HG02840 (cell line): ENCODE measurements at regions not wholly inside any gene's neighbourhood (a gene's known extent, or its start where the extent isn't known, plus 50 kb on each side); places are given as distances from the start of the nearest gene placed in this dataset.

Experiments
- ATAC-seq: cut with Tn5 transposase; IDR thresholded peaks from one replicate; pipeline ENCODE4 v1.9.1; 2021; ENCODE audit warnings: mild to moderate bottlenecking, moderate library complexity, moderate number of reproducible peaks; ENCODE audit not compliant: unreplicated experiment, low FRiP score

DNA sequence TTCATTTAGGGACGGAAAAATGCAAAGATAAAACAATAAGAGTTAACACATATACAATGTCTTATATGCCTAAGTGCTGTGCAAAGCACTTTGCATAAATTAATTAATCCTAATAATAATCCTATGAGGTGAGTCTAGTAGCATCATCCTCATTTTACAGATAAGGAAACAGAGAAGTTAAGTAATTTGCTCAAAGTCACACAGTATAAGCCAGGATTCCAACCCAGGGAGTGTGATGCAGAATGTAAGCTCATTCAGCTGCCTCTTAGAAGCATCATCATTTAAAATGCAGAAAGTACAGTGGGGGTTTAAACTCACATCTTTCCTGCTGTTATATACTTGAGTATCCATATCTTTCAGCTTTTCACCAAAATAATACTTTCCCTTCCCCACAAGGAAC is 203.7 kb downstream of the LARP7 start:
- ATAC-seq: no peak

DNA sequence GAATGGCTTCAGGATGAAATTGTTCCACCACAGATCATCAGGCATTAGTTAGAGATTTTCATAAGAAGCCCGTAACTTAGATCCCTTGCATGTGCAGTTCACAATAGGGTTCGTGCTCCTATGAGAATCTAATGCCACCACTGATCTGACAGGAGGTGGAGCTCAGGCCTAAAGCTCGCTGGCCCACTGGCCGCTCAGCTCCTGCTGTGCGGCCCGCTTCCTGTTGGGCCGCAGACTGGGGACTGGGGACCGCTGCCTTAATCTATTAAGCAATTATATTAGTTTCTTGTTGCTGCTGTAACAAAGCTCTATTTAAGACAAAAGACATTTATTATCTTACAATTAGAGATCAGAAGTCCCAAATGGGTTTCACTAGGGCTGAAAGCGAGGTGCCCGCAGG is 205.6 kb downstream of the LARP7 start:
- ATAC-seq: no peak

DNA sequence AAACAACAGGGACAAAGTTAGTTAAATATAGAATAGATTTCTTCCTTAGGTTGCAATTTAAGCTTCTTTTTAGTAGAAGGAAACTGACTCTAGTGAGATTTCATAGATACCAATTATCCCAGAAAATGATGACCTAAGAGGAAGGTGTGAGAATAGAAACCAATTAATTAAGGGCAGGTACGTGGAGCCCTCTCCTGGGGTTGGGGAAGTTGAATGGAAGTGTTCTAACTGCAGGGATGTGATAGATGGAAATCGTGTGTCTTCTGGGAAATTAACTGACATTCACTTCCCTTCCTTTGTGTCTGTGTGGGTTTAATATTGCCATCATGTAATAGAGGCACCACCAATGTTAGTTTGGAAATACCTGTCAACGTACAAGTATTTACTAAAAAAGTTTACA is 204.1 kb upstream of the ANK2 start:
- no peak for ATAC-seq

DNA sequence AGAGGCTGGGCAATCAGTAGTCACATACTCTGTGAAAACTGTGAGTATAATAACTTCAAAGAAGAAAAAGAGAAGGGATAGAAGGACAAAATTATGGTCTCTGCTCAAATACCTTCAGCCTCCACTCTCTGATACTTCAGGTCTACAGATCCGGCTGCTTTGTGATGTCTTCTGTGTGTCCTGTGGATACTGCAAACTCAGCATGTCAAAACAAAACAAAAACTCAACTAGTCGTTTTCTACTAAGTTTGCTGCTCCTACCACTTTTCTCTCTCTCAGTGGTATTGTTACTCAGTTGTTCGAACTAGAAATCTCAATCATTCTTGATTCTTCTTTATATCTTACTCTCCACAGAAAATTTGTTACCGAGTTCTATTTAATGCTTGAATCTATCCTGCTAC is 202.4 kb upstream of the ANK2 start:
- ATAC-seq: no peak

DNA sequence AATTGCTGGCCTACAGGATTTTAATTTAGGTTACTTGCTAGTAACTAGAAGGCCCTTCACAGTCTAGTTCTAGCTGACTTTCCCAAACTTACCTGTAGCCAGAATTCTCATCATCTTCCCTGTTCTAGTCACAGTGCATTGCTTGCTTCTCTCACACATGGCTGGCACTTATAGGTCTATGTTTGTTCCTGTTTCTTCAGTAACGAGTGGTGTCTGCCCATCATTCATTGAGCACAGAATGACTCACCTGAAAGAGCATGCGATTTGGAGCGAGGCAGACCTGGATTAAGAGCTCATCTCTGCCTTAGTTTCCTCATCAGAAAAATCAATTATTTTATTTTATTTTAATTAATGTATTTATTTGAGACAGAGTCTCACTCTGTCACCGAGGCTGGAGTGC is 201.7 kb upstream of the ANK2 start:
- ATAC-seq: no peak

DNA sequence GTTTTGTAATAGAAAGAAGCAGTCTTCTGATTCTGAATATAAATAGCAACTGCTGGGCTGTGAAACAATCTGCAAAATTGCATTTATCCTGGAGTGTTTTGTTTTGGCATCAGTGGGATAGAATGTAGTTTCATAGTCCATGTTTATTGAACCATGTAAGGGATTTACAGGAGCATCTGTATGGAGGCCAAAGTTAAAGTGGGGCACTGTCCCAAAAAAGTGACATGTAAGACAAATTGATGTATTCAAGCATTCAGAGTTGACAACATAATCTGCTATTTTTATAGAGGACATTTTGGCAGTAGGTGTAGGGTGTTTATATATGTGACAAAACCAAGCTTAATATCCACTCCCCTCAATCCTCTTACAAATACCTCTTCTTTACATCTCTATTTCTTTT is 200.5 kb upstream of the ANK2 start:
- no peak for ATAC-seq

DNA sequence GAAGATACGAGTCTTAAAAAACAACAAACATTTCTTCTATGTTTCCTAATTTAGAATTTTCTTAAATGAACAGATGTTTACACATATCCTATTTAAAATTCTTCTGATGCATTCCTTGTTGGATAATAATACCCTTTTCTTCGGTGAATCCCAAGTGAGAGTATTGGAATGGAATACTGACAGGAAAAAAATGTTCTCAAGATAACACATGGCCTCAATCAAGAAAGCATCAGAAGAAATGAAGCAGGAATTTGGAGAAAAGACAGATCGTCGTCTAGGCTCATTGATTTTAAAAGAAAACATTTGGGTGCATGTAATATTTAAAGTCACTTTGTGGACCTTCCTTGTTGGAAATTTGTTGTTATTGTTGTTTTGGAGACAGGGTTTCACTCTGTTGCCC is 196.9 kb upstream of the ANK2 start:
- ATAC-seq: no peak

DNA sequence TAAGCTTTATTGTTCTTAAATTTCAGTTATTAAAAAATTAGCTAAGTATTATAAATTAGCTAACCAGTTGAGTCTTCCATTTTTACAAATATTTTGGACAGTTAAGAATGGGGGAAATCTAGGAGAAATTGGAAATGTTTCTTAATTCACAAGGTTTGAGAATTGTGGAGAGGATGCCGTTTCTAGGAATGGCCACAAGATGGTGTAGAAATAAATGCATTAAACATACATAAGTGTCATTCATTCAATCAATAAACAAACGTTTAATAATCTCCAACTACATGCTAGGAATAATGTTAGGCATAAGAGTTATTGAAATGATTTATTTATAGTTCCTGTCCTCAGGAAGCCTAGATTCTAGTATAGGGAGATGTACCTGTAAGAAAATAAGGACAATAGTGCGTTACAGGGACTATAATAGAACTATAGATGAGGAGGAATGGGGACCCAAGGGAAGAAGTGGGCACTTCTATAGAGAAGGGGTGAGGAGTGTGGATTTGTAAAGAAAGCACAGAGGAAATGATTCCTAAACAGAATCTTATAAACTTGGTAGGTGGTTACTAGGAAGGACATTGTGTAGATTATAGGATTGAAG is 195.7 kb upstream of the ANK2 start:
- no peak for ATAC-seq

DNA sequence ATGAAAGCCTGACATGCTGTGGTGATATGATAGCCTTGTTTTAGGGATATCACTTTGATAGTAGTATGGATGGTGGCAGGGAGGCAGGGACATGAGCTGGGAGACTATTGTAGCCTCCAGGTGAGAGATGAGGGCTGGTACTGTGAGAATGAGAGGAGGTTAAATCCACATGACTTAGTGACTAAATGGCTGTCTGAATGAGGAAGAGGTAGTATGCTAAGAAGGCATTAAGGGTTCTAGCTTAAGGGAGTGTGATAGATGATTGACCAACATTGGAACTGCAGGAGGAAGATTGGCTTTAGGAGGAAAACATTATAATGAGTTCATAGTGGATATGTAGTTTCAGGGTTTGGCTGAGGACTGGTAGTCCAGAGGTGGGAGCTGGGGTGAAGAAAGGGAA is 195.0 kb upstream of the ANK2 start:
- ATAC-seq: no peak

DNA sequence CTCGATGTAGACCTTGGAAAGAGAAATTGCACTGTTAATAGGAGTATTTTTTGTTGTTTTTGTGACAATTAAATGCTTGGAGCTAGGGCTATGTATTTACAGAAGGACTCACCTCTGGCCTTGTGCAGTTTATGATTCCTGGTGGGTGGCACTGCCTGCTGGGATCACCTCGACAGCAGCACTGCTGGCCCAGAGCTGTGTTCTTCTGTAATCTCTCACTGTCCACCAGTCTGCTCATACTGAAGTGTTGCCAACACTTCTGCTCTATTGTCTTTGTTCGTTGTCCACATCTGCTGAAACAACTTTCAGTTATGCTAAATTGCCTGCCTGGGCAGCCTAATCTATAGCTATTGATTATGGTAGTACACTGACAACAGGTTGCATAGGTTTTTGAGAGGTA is 194.4 kb upstream of the ANK2 start:
- no peak for ATAC-seq

DNA sequence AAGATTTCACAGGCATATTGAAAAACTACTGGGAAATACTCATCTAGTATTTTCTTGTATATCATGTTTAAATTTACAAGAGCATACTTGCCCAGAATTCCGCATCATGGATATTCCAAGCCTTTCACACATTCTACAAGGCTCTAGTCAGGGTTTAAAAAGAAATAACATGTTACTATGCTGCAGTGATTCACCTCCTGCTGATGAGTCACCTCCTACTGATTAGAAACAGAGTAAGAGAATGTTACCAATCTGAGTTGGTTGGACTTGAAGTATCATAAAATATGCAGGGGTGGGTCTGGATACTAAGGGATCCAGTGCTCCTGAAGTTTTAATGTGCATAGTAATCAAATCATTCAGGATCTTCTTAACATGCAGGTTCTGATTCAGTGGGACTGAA is 192.0 kb upstream of the ANK2 start:
- no peak for ATAC-seq

DNA sequence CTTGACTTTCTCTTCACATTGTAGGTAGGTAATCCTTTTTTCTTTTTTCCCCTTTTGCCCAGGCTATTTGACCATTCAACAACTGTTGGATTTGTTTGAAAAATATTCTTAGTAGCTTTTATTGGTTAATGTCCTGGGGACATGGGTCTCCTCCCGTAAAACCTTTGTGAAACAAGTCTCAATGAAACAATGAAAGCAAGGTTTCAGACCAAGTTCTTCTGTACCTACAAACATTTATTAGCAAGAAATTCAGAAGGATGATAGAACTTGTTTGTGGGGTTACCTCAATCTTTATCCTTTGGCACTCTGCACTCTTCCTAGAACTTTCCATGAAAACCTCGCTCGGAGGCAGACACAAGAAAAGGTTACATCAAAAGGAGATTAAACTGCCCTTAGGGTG is 190.7 kb upstream of the ANK2 start:
- no peak for ATAC-seq

DNA sequence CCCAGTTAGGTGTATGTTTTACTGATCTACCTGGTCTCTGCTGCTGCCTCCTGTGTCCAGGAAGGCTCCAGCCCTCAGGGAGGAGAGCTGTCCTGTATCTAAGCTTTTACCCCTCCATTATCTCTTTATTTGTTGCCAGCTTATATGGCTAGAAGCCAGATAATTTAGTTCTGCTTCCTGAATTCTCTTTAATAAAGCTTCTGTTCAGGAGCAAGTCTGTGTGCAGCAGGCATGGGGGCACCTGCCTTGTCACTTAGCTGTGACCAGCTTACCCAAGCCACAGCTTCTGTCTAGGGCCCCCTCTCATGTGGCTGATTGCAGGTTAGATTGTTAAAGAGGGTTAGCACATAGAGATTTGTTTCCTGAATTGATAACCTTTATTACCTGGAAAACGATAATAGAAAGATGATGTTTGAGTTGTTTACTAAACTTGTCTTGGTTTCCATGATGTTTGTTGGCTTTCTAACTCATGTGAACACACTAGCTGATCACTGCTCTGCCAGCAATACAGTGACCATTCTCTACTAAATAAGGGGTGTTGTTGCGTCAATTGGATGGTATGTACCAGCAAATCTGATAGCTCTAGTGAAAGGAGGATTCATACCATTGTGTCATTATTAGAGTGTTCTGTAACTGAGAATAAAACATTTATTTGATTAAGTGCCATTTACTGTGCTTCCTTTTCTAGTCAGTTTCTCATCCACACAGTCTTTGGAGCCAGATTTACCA is 189.8 kb upstream of the ANK2 start:
- no peak for ATAC-seq

DNA sequence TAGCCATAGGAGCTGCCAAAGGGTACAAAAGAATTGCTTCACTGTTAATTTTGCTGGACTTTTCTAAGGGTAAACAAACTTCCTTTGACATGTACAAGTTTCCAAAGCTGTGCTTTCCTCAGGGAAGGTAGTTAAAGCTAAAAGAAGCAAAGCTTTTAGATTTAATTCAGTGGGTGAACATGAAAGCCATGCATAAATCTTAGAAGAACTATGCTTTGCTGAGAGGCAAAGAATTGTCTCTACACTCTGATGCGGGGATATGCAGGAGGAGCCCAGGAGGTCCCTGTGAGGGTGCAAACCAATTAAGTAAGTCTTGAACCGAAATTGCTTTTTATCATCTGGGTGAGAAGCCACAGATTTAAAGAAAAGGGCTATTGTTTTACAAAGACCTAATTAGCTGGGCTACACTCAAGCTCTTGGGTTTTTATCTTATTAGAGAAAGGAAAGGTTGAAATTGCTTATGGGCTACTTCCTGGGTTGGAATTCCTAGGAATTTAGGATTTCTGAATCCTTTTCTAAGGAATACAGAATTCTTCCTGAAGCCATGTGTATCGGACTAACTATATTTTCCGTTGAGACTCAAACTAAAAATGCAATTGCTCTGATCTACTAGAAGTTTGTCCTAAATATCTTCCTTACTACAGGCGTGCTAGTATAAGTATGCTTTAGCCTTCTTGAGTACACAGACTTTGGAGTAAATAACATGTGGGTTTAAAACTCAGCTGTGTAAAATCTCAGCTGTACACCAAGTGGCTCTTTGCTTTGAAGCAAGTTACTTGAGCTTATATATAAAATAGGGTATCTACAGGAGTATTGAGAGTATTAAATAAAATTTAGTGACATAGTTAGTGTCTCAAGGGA is 188.4 kb upstream of the ANK2 start:
- no peak for ATAC-seq

DNA sequence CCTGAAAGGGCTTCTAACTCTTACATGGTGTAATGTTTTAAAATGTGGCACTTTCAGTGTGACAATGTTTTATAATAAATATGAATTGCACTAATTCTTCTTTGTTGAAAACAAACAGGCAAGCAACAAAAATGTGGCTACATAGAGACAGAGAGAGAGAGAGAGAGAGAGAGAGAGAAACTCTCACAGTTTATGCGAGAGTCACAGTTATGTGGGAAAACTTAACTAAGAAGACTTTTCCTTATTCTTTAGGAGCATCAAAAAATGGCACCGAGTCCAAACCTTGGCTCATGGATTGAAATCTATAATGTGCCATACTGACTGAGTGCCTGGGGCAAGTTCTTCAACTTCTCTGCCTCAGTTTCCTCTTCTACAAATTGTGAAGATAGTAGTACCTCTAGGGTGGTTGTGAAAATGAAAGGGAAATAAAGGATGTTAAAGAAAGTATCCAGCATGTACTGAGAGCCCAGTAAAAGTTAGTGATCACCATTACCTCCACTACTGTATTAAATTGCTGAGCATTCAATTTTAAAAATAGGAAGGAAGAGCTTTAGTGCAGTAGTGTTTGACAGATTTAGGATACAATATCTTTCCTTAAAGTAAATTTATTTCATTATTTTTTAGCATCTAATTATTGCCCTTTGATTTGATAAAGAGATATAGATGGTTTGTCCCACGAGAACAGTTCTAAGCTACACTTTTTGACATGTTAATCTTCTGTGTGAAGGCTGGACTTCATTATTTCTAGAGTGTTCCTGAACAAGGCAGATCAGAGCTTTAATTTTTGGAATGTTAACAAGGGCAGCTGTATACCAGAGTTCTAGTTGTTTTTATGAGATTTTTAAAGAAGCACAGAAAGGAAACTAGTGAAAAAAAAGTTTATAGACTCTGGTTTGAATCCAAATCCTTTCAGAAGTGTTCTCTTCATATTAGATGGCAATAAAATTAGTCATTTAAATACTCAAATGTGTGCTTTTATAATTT is 187.5 kb upstream of the ANK2 start:
- no peak for ATAC-seq

DNA sequence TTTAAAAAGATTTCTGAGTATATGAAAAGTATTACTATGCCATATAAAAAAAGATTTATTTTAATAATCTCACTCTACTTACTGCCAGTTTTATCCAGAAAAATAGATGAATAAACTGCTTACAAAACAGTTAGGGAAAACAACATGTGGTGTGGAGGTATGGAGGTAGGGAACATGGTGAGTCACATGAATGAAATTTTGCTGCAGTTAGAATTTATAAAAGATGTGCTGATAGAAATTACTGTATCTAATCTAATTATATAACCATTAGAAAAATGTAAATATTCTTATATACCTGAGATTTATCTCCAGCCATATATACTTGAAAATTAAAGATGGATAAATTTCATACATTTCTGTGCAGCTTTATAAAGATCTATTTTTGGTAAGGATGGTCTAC is 184.0 kb upstream of the ANK2 start:
- no peak for ATAC-seq

DNA sequence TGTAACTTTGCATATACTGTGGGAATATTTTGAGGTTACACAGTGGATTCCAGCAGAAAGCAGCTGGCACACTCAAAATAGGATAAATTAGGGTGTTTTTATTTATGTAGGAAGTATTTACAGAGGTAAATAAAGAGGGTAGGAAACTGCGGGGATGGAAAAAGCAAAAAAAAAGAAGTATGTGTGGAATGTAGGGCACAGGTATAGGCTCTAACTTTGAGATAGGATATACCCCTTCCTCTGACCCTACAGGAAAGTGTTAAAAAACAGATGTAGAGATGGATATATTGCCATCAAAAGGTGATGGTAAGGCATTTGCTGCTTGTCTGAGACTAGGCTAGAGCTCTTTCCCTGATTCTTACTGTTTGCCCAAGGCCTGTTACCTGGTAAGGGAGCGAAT is 173.1 kb upstream of the ANK2 start:
- no peak for ATAC-seq

DNA sequence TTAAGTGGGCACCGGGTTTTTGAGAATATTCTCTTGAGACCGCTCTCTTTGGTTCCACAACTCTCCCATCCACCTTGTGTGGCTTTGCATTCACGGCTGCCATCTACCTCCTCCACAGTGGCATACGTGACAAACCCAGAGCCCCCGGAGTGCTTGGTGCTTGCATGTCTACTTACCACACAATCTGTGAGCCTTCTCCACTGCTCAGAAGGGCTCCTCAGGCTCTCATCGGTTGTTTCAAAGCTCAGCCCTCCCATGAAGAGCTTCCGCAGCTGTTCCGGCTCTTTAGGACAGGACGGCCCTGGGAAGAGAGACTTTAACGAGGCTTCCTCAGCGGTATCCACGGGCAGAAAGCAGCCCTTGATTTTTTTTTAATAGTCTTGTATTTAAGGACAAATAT is 167.6 kb upstream of the ANK2 start:
- ATAC-seq: no peak

DNA sequence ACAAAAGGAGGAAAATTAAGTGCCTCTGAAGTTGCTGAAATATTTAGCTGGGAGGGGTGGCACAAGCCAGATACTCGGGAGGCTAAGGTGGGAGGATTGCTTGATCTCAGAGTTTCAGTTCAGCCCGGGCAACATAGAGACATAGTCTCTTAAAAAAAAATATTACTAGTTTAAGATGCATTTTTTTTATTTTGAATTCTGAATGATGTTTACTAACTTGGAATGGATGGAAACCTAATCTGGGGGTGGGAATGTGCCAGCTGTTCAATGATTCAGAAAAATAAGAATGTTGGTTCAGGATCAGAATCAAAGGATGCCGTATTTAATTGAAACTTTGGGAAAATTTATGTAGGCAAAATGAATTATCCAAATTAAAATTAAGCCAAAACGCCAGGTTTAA is 167.2 kb upstream of the ANK2 start:
- ATAC-seq: no peak

DNA sequence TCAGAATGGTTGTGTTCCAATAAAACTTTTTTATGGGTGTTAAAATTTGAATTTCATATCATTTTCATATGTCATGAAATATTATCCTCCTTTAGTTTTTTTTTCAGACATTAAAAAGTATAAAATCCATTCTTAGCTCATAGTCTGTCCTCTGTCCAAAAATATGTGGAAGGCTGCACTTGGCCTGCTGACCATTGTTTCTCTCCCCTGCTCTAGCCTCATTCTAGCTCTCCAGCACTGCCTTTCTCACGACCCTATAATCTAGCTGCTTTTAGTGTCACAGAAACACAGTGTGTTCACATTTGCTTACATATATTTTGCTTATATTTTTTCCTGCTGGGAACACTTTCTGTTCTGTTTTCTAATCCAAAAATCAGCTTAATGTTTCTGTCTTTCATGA is 165.0 kb upstream of the ANK2 start:
- ATAC-seq: no peak

DNA sequence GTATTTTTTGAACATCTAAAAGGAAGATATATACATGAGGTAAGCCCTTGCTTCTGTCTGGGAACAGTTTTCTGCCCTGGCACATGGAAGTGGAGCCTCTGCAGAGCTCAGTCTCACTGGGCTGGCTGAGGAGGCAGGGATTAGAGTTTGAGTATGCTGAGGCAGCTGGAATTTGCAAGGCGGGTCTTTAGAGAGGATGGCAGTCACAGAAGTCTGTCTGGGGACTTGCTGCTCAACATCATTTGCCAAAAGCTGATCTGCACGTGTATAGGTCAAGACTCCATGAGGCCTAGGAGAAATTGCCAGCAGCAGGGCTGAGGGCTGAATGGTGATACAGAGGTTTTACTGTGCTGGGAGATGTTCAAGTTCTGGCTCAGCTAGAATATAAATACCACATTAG is 163.6 kb upstream of the ANK2 start:
- no peak for ATAC-seq
